CD4-positive, alpha-beta T cell (primary cell): ENCODE measurements at regions not wholly inside any gene's neighbourhood (a gene's known extent, or its start where the extent isn't known, plus 50 kb on each side); places are given as distances from the start of the nearest gene placed in this dataset.

Experiments used
- ATAC-seq: fragments of 200-7000 bp; cut with Tn5 transposase; one replicate; pipeline ENCODE4 v1.10.0; 2022; ENCODE audit warnings: mild to moderate bottlenecking; ENCODE audit not compliant: poor library complexity
- CTCF ChIA-PET: fragments of 350-600 bp; sonication (Branson Sonifier 250); formaldehyde crosslinking; loops from one replicate; lab custom pipeline; 2021; ENCODE audit warnings: antibody characterized with exemption, inconsistent platforms; lab: Charles Lee
- POLR2A ChIA-PET: fragments of 350-600 bp; sonication (Branson Sonifier 250); formaldehyde crosslinking; loops from one replicate; lab custom pipeline; 2021; ENCODE audit warnings: antibody characterized with exemption, inconsistent platforms; lab: Charles Lee
- DNase-seq, 14 experiments: peaks; one replicate each; pipeline ENCODE4 v3.0.0-alpha.2; 2013 to 2020; ENCODE audit warnings: mixed read lengths in 2 of 14
- H3K27ac ChIP-seq, 2 donors: one replicate each; pipeline versions ENCODE4 v1.5.1 to v1.7.0; 2013; ENCODE audit warnings: low read length in 2 of 2, low read depth in 1 of 2, mild to moderate bottlenecking in 1 of 2
- H3K27me3 ChIP-seq, 2 experiments: 1 replicate in 1 of 2; 2 replicates in 1 of 2; pipeline versions ENCODE4 v1.6.1 to v1.7.0; 2013; ENCODE audit warnings: low read length in 2 of 2, control low read depth in 1 of 2, mild to moderate bottlenecking in 1 of 2, moderate library complexity in 1 of 2; ENCODE audit not compliant: insufficient read depth in 2 of 2, control insufficient read depth in 1 of 2
- H3K36me3 ChIP-seq: one replicate; pipeline ENCODE4 v1.6.1; 2013; ENCODE audit warnings: low read length, control low read depth; ENCODE audit not compliant: insufficient read depth
- H3K4me1 ChIP-seq: one replicate; pipeline ENCODE4 v1.6.1; 2013; ENCODE audit warnings: low read length, control low read depth; ENCODE audit not compliant: insufficient read depth
- H3K4me3 ChIP-seq: one replicate; pipeline ENCODE4 v1.5.1; 2013; ENCODE audit warnings: mild to moderate bottlenecking, low read length, moderate library complexity
- H3K9me3 ChIP-seq, 2 experiments: 1 replicate in 1 of 2; 2 replicates in 1 of 2; pipeline versions ENCODE4 v1.6.1 to v1.7.0; 2013; ENCODE audit warnings: low read length in 2 of 2, mild to moderate bottlenecking in 2 of 2, control low read depth in 1 of 2, moderate library complexity in 1 of 2; ENCODE audit not compliant: control insufficient read depth in 1 of 2, insufficient read depth in 1 of 2
- H3K27ac Mint-ChIP-seq: one replicate; pipeline ENCODE4 v1.8.0; 2020; ENCODE audit warnings: mixed read lengths
- H3K27me3 Mint-ChIP-seq: one replicate; pipeline ENCODE4 v1.8.0; 2021; ENCODE audit warnings: mixed read lengths
- H3K36me3 Mint-ChIP-seq: one replicate; pipeline ENCODE4 v1.8.0; 2021; ENCODE audit warnings: low read depth, mixed read lengths
- H3K4me1 Mint-ChIP-seq: one replicate; pipeline ENCODE4 v1.8.0; 2021; ENCODE audit warnings: low read depth, mixed read lengths
- H3K4me3 Mint-ChIP-seq: one replicate; pipeline ENCODE4 v1.8.0; 2020; ENCODE audit warnings: mild to moderate bottlenecking, mixed read lengths
- H3K9me3 Mint-ChIP-seq: one replicate; pipeline ENCODE4 v1.8.0; 2020; ENCODE audit warnings: mixed read lengths
- CTCF ChIP-seq: fragments of 200-600 bp; IDR thresholded peaks from one replicate; pipeline ENCODE4 v1.8.0; 2022; ENCODE audit warnings: antibody characterized with exemption, mild to moderate bottlenecking
- intact Hi-C, 2 experiments: fragments of 100-400 bp; cut with DNase I in 1 of 2; cut with micrococcal nuclease in 1 of 2; formaldehyde crosslinking; loops; one replicate each; pipeline versions ENCODE4 v1.15.1 to v1.9.0; 2023 to 2025; cut with DNase I, micrococcal nuclease

GRCh38 chr5:96528826-96529474 lies 95.9 kb upstream of the PCSK1 start:
- H3K4me1 Mint-ChIP-seq, result no peaks in the 10 kb centered on the region
- no peaks in the 10 kb centered on the region for H3K27me3 Mint-ChIP-seq
- ATAC-seq (no peak), DNase-seq (no peak)
- ChIA-PET POLR2A (no interaction called here), CTCF (interaction anchor here (1.4 to 1.7 kb wide), 2 partner anchors 11 kb away, joined by 3 to 4 read pairs; no protein-coding TSS in a partner anchor)
- intact Hi-C loops, result no loop called here
- H3K27me3 ChIP-seq, result no peaks in the 10 kb centered on the region
- no peak overlapping the region for H3K4me3 ChIP-seq
- H3K4me3 Mint-ChIP-seq, result no peak overlapping the region
- no peaks in the 10 kb centered on the region for H3K36me3 ChIP-seq
- no peak overlapping the region for H3K27ac Mint-ChIP-seq
- H3K27ac ChIP-seq, result no peak overlapping the region
- TF ChIP-seq CTCF, result no peak
- no peaks in the 10 kb centered on the region for H3K4me1 ChIP-seq
- no peaks in the 10 kb centered on the region for H3K9me3 Mint-ChIP-seq
- no peaks in the 10 kb centered on the region for H3K36me3 Mint-ChIP-seq
- no peaks in the 10 kb centered on the region for H3K9me3 ChIP-seq

- Histone ChIP-seq H3K27ac (no peak overlapping the region), H3K36me3 (no peaks in the 10 kb centered on the region), H3K4me3 (no peak overlapping the region), H3K27me3 (no peaks in the 10 kb centered on the region), H3K9me3 (no peaks in the 10 kb centered on the region), H3K4me1 (no peaks in the 10 kb centered on the region)
- Mint-ChIP-seq H3K36me3 (no peaks in the 10 kb centered on the region), H3K27me3 (no peaks in the 10 kb centered on the region), H3K9me3 (no peaks in the 10 kb centered on the region), H3K27ac (no peak overlapping the region), H3K4me3 (no peak overlapping the region), H3K4me1 (no peaks in the 10 kb centered on the region)
- intact Hi-C loops, result no loop called here
- DNase-seq (no peak), ATAC-seq (no peak)
- no peak for TF ChIP-seq CTCF
- CTCF ChIA-PET, result no interaction called here
- POLR2A ChIA-PET, result no interaction called here
Measured at GRCh38 chr5:96529559-96529958, 96.5 kb upstream of the PCSK1 start.

GRCh38 chr5:96530901-96531300 lies 97.9 kb upstream of the PCSK1 start:
- intact Hi-C loops, result loop anchor here in 1 of 2 experiments (10.0 kb wide), 2 partner anchors 654 to 666 kb away; partner anchors contain the start of gene RIOK2
- Histone ChIP-seq H3K27me3 (no peaks in the 10 kb centered on the region), H3K9me3 (no peaks in the 10 kb centered on the region), H3K4me1 (no peaks in the 10 kb centered on the region), H3K27ac (no peak overlapping the region), H3K4me3 (no peak overlapping the region), H3K36me3 (no peaks in the 10 kb centered on the region)
- no peak for ATAC-seq
- Mint-ChIP-seq H3K36me3 (no peaks in the 10 kb centered on the region), H3K4me3 (no peak overlapping the region), H3K4me1 (no peaks in the 10 kb centered on the region), H3K9me3 (no peaks in the 10 kb centered on the region), H3K27me3 (no peaks in the 10 kb centered on the region), H3K27ac (no peak overlapping the region)
- no peak for DNase-seq
- ChIA-PET CTCF (interaction anchor here (0.5 kb wide), 1 partner anchor 11 kb away, joined by 4 read pairs; no protein-coding TSS in a partner anchor), POLR2A (no interaction called here)
- TF ChIP-seq CTCF, result no peak
